ENCODE measurements at regions not wholly inside any gene's neighbourhood (a gene's known extent, or its start where the extent isn't known, plus 50 kb on each side); places are given as distances from the start of the nearest gene placed in this dataset.

DNA sequence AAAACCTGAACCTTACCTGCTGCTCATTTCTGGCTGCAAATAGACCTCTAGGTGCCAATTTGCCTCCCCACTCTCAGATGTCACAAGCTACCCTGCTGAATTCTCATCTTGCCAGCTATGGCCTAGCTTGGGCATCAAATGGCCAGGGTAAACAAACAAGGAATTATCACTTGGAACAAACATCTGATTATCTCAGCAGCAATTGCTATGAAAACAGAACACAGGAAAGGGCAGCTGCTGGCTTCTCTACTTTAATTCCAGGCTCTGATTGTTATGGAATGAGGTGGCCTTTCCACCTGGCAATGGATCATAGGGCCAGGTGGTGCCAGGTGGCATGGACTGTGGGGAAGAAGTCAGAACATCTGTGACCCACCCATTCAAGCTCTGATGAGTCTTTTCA lies 505.1 kb downstream of the TLR4 start:
- POLR2A ChIA-PET = no interaction called here
- peaks cover 0 to 3% (median 0%) of the 10 kb centered on the region in 5 donors for H3K36me3 Mint-ChIP-seq
- intact Hi-C loops (cut with micrococcal nuclease) = no loop called here
- no peak overlapping the region for H3K4me3 ChIP-seq (ENCODE audit: low read length)
- peaks cover 0 to 4% (median 0%) of the 10 kb centered on the region in 5 donors for H3K27me3 Mint-ChIP-seq
- no peak overlapping the region for H3K27ac Mint-ChIP-seq
- no peaks in the 10 kb centered on the region for H3K9me3 ChIP-seq (ENCODE audit: control insufficient read depth in 2 of 3, low read length in 3 of 3)
- H3K4me1 Mint-ChIP-seq = no peaks in the 10 kb centered on the region
- H3K4me1 ChIP-seq (ENCODE audit: control insufficient read depth in 2 of 2, insufficient read depth in 2 of 2, low read length in 2 of 2) = no peaks in the 10 kb centered on the region
- H3K9me3 Mint-ChIP-seq = peaks cover 0 to 17% (median 5%) of the 10 kb centered on the region in 11 donors
- no peak overlapping the region for H3K4me3 Mint-ChIP-seq
- no peak overlapping the region for H3K27ac ChIP-seq (ENCODE audit: low read depth, low read length)
- no peaks in the 10 kb centered on the region for H3K36me3 ChIP-seq (ENCODE audit: control insufficient read depth in 2 of 3, insufficient read depth in 3 of 3, low read length in 3 of 3)
- no peak for ATAC-seq
- no peak for DNase-seq
- CTCF ChIA-PET = no interaction called here
- H3K27me3 ChIP-seq (ENCODE audit: control insufficient read depth in 2 of 2, insufficient read depth in 2 of 2, low read length in 2 of 2) = no peaks in the 10 kb centered on the region

DNA sequence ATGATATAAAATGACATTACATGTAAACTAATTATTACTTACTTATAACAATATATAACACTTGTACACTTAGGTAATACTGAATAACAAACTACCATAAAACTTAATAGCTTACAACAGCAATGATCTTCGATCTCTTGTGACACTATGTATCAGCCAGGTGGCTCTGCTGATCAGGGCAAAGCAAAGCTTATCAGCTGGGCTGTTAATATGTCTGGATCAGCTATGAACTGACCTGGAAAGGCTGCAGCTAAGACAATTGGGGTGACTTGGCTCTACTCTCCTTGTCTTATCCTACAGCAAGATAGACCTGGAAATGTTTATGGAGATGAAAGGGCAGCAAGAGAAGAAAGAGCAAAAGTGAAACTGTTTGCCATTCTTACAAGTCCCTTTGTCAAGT lies 511.3 kb downstream of the TLR4 start:
- Histone ChIP-seq H3K9me3 (ENCODE audit: control insufficient read depth in 2 of 3, low read length in 3 of 3) (no peaks in the 10 kb centered on the region), H3K27ac (ENCODE audit: low read depth, low read length) (no peak overlapping the region), H3K4me1 (ENCODE audit: control insufficient read depth in 2 of 2, insufficient read depth in 2 of 2, low read length in 2 of 2) (no peaks in the 10 kb centered on the region), H3K4me3 (ENCODE audit: low read length) (no peak overlapping the region), H3K27me3 (ENCODE audit: control insufficient read depth in 2 of 2, insufficient read depth in 2 of 2, low read length in 2 of 2) (no peaks in the 10 kb centered on the region), H3K36me3 (ENCODE audit: control insufficient read depth in 2 of 3, insufficient read depth in 3 of 3, low read length in 3 of 3) (no peaks in the 10 kb centered on the region)
- Mint-ChIP-seq H3K27ac (no peak overlapping the region), H3K4me1 (no peaks in the 10 kb centered on the region), H3K36me3 (no peaks in the 10 kb centered on the region), H3K4me3 (no peak overlapping the region), H3K27me3 (no peaks in the 10 kb centered on the region), H3K9me3 (peaks cover 0 to 6% (median 0%) of the 10 kb centered on the region in 11 donors)
- ATAC-seq = no peak
- intact Hi-C loops (cut with micrococcal nuclease) = no loop called here
- POLR2A ChIA-PET = no interaction called here
- no peak for DNase-seq
- CTCF ChIA-PET = no interaction called here

DNA sequence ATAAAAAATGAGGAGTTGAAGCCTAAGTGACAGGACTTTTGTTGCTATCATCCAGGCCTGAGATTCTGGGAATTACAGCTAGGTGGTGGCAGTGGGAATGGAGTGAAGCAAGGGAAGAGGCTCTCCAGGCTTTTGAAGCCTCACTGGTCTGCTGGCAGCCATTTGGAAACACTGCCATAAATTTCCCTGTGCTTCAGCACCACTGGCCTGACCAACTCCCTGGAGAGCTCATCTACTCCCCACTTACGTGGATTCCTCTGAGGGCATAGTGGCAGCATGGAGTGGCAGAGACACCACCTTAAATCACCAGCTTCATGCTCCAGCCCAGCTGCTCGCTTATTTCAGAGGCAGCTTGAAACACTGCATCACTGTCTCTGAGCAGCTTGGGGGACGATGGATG lies 518.2 kb downstream of the TLR4 start:
- ChIA-PET POLR2A (no interaction called here), CTCF (no interaction called here)
- H3K36me3 Mint-ChIP-seq = peaks cover 0 to 4% (median 0%) of the 10 kb centered on the region in 5 donors
- Histone ChIP-seq H3K4me1 (ENCODE audit: control insufficient read depth in 2 of 2, insufficient read depth in 2 of 2, low read length in 2 of 2) (no peaks in the 10 kb centered on the region), H3K36me3 (ENCODE audit: control insufficient read depth in 2 of 3, insufficient read depth in 3 of 3, low read length in 3 of 3) (no peaks in the 10 kb centered on the region), H3K27ac (ENCODE audit: low read depth, low read length) (no peak overlapping the region), H3K27me3 (ENCODE audit: control insufficient read depth in 2 of 2, insufficient read depth in 2 of 2, low read length in 2 of 2) (no peaks in the 10 kb centered on the region), H3K4me3 (ENCODE audit: low read length) (no peak overlapping the region), H3K9me3 (ENCODE audit: control insufficient read depth in 2 of 3, low read length in 3 of 3) (no peaks in the 10 kb centered on the region)
- DNase-seq (no peak), ATAC-seq (no peak)
- peaks cover 0 to 5% (median 0%) of the 10 kb centered on the region in 11 donors for H3K9me3 Mint-ChIP-seq
- H3K4me1 Mint-ChIP-seq = no peaks in the 10 kb centered on the region
- peaks cover 0 to 11% (median 0%) of the 10 kb centered on the region in 5 donors for H3K27me3 Mint-ChIP-seq
- intact Hi-C loops (cut with micrococcal nuclease) = no loop called here
- no peak overlapping the region for H3K27ac Mint-ChIP-seq
- no peak overlapping the region for H3K4me3 Mint-ChIP-seq

DNA sequence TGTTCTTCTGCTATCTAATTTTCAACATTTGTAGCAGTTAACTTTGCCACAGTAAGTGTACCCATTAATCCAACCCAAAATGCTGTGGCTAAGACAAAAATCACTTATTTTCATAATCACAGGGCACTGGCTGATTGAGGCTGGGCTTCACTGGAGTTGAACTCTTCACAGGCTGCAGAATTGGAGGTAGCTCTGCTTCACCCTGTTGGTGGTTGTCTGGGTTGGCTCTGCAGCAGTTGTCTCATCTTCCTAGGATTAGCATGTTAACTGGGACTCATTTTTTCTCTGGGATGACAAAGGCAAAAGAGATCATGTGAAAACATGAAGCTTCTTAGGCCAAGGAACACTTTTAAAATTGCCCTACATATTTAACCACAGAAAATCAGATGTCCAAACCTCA lies 518.9 kb downstream of the TLR4 start:
- Histone ChIP-seq H3K4me3 (ENCODE audit: low read length) (no peak overlapping the region), H3K27ac (ENCODE audit: low read depth, low read length) (no peak overlapping the region), H3K27me3 (ENCODE audit: control insufficient read depth in 2 of 2, insufficient read depth in 2 of 2, low read length in 2 of 2) (no peaks in the 10 kb centered on the region), H3K4me1 (ENCODE audit: control insufficient read depth in 2 of 2, insufficient read depth in 2 of 2, low read length in 2 of 2) (no peaks in the 10 kb centered on the region), H3K9me3 (ENCODE audit: control insufficient read depth in 2 of 3, low read length in 3 of 3) (no peaks in the 10 kb centered on the region), H3K36me3 (ENCODE audit: control insufficient read depth in 2 of 3, insufficient read depth in 3 of 3, low read length in 3 of 3) (no peaks in the 10 kb centered on the region)
- POLR2A ChIA-PET = no interaction called here
- CTCF ChIA-PET = no interaction called here
- Mint-ChIP-seq H3K9me3 (peaks cover 0 to 5% (median 0%) of the 10 kb centered on the region in 11 donors), H3K27ac (no peak overlapping the region), H3K27me3 (peaks cover 0 to 11% (median 0%) of the 10 kb centered on the region in 5 donors), H3K4me3 (no peak overlapping the region), H3K36me3 (peaks cover 0 to 4% (median 0%) of the 10 kb centered on the region in 5 donors), H3K4me1 (no peaks in the 10 kb centered on the region)
- ATAC-seq (no peak), DNase-seq (no peak)
- intact Hi-C loops (cut with micrococcal nuclease) = no loop called here

DNA sequence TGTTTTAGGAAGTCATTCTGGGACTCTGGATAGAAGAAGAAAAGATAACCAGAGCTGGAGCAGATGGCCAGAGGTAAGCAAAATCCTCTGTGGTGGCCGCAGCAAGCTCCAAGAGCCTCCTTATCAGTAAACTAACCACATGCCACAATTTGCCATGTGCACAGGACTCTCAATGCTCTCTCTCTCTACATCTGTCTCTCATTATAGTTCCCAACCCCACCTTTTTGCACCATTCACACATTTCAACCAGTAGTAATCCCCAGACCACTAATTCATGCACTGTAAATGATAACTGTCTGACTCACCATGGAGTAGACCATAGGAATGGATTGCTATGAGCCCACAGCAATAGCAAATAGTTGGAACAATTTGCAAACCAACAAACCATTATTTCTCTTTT lies 526.1 kb downstream of the TLR4 start:
- no peak overlapping the region for H3K27ac ChIP-seq (ENCODE audit: low read depth, low read length)
- ATAC-seq = no peak
- Mint-ChIP-seq H3K4me1 (no peaks in the 10 kb centered on the region), H3K27ac (no peak overlapping the region), H3K4me3 (no peak overlapping the region), H3K27me3 (peaks cover 0 to 4% (median 0%) of the 10 kb centered on the region in 5 donors), H3K9me3 (peaks cover 0 to 7% (median 0%) of the 10 kb centered on the region in 11 donors), H3K36me3 (no peaks in the 10 kb centered on the region)
- H3K4me3 ChIP-seq (ENCODE audit: low read length) = no peak overlapping the region
- POLR2A ChIA-PET = no interaction called here
- CTCF ChIA-PET = no interaction called here
- no peaks in the 10 kb centered on the region for H3K36me3 ChIP-seq (ENCODE audit: control insufficient read depth in 2 of 3, insufficient read depth in 3 of 3, low read length in 3 of 3)
- H3K4me1 ChIP-seq (ENCODE audit: control insufficient read depth in 2 of 2, insufficient read depth in 2 of 2, low read length in 2 of 2) = no peaks in the 10 kb centered on the region
- no peaks in the 10 kb centered on the region for H3K27me3 ChIP-seq (ENCODE audit: control insufficient read depth in 2 of 2, insufficient read depth in 2 of 2, low read length in 2 of 2)
- intact Hi-C loops (cut with micrococcal nuclease) = no loop called here
- no peaks in the 10 kb centered on the region for H3K9me3 ChIP-seq (ENCODE audit: control insufficient read depth in 2 of 3, low read length in 3 of 3)
- DNase-seq = no peak

DNA sequence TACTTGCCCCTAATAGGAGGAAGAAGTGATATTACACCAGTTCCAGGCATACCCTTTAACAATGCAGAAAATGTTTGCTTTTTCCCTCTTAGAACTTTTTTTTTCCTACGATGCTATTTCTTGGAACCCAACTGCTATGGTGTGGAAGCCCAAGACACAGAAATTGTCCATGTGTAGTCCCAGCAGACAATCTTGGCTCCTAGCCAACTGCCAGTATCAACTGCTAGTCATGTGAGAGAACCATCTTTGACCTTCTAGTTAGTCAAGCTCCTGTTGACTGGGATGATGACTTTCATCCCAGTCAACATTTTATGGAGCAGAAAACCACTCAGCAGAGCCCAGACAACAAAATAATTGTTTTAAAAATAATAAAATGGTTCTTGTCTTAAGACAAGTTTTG lies 532.4 kb downstream of the TLR4 start:
- POLR2A ChIA-PET = no interaction called here
- H3K27ac Mint-ChIP-seq = no peak overlapping the region

DNA sequence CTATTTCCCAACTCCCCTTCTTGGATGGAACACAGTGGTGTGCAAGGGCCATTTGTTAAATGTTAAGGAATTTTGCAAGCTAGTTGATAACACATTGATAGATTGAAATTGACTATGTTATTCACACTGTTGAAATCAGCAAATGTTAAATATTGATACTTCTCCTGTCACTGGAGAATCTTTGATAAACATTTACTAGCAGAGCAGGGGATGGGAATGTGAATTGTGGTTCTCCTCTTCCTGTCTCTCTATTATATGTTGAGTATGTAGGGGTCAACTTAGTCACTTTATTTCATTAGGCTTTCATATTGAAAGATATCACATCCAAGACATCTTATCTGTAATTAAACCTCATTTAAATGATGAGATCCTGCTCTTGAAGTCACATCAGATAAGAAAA lies 533.9 kb downstream of the TLR4 start:
- Histone ChIP-seq H3K4me3 (ENCODE audit: low read length) (no peak overlapping the region), H3K27me3 (ENCODE audit: control insufficient read depth in 2 of 2, insufficient read depth in 2 of 2, low read length in 2 of 2) (no peaks in the 10 kb centered on the region), H3K27ac (ENCODE audit: low read depth, low read length) (no peak overlapping the region), H3K4me1 (ENCODE audit: control insufficient read depth in 2 of 2, insufficient read depth in 2 of 2, low read length in 2 of 2) (no peaks in the 10 kb centered on the region), H3K9me3 (ENCODE audit: control insufficient read depth in 2 of 3, low read length in 3 of 3) (peaks cover 0 to 3% (median 0%) of the 10 kb centered on the region in 3 experiments), H3K36me3 (ENCODE audit: control insufficient read depth in 2 of 3, insufficient read depth in 3 of 3, low read length in 3 of 3) (no peaks in the 10 kb centered on the region)
- DNase-seq (no peak), ATAC-seq (no peak)
- peaks cover 0 to 4% (median 0%) of the 10 kb centered on the region in 5 donors for H3K36me3 Mint-ChIP-seq
- peaks cover 0 to 24% (median 5%) of the 10 kb centered on the region in 11 donors for H3K9me3 Mint-ChIP-seq
- H3K4me3 Mint-ChIP-seq = no peak overlapping the region
- no peaks in the 10 kb centered on the region for H3K27me3 Mint-ChIP-seq
- POLR2A ChIA-PET = no interaction called here
- CTCF ChIA-PET = no interaction called here
- intact Hi-C loops (cut with micrococcal nuclease) = no loop called here
- H3K27ac Mint-ChIP-seq = no peak overlapping the region
- H3K4me1 Mint-ChIP-seq = no peaks in the 10 kb centered on the region

More for the DNA sequence above, 532.4 kb downstream of the TLR4 start:
- Histone ChIP-seq H3K27me3 (ENCODE audit: control insufficient read depth in 2 of 2, insufficient read depth in 2 of 2, low read length in 2 of 2) (no peaks in the 10 kb centered on the region), H3K4me1 (ENCODE audit: control insufficient read depth in 2 of 2, insufficient read depth in 2 of 2, low read length in 2 of 2) (no peaks in the 10 kb centered on the region), H3K27ac (ENCODE audit: low read depth, low read length) (no peak overlapping the region), H3K9me3 (ENCODE audit: control insufficient read depth in 2 of 3, low read length in 3 of 3) (no peaks in the 10 kb centered on the region), H3K36me3 (ENCODE audit: control insufficient read depth in 2 of 3, insufficient read depth in 3 of 3, low read length in 3 of 3) (no peaks in the 10 kb centered on the region), H3K4me3 (ENCODE audit: low read length) (no peak overlapping the region)
- CTCF ChIA-PET = no interaction called here
- intact Hi-C loops (cut with micrococcal nuclease) = no loop called here
- no peak for ATAC-seq
- no peak for DNase-seq
- Mint-ChIP-seq H3K4me1 (no peaks in the 10 kb centered on the region), H3K4me3 (no peak overlapping the region), H3K9me3 (peaks cover 2 to 26% (median 6%) of the 10 kb centered on the region in 11 donors), H3K36me3 (no peaks in the 10 kb centered on the region), H3K27me3 (no peaks in the 10 kb centered on the region)

Measured in naive thymus-derived CD4-positive, alpha-beta T cell (primary cell).